GM21360 (cell line): ENCODE measurements at regions not wholly inside any gene's neighbourhood (a gene's known extent, or its start where the extent isn't known, plus 50 kb on each side); places are given as distances from the start of the nearest gene placed in this dataset.

ENCODE experiments used
- ATAC-seq: cut with Tn5 transposase; IDR thresholded peaks from one replicate; pipeline ENCODE4 v1.9.1; 2021; ENCODE audit warnings: mild to moderate bottlenecking, moderate library complexity; ENCODE audit not compliant: unreplicated experiment

DNA sequence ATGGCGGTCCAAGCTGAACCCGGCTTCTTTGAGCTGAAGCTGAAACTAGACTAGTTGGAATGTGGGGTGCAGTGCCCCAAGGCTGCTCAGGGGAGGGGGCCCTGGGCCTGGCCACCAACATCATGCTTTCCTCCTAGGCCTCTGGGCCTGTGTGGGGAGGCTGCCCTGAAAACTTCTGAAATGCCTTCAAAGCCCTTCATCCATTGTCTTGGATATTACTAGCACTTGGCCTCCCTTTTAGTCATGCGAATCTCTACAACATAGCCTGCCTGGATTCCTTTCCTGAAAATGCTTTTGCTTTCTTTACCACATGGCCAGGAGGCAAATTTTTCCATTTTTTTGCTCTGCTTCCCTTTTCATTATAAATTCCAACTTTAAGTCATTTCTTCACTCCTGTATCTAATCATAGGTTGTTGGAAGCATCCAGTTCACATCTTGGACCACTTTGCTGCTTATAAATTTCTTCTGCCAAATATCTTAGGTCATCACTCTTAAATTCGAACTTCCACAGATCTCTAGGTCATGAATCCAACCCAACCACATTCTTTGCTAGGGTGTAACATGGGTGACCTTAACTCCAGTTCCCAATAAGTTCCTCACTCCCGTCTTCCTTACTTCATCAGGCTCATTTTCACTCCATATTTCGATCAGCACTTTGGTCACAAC is 103.4 kb downstream of the DDIT4L start:
- no peak for ATAC-seq

DNA sequence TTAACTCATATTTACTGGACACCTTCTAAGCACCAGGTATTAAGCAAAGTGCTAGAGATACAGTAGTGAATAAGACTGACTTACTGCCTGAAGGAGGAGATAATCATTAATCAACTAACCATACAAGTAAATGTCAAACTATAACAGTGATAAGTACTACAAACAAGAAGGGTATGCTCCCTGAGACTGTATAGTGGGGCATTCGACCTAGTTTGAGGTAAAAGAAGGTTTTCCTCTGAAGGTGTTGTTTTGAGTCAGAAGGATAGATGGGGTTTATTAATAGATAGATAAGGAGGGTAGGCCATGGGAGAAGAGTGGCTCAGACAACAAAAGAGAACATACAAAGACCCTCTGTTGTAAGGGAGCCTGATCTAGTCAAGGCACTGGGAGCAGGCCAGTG is 105.4 kb downstream of the DDIT4L start:
- ATAC-seq = no peak

DNA sequence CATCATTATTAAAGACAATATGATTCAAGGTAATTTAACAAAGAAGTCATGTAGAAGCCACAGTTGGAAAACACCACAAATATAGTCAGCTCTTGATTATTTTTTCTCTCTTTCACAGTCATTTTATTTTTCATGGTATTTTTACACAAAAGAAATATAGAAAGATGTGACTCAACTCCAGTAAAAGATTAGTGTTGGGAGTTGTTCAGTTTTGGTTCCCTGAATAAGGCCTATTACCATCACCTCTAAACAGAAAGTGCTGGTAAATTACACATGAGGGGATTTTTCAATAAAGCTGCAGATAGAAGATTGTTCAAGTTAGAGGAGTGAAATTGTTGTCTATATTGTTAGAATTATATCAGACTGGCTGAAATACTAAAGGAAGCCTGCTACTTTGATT is 107.0 kb downstream of the DDIT4L start:
- peak; percentile 58 for ATAC-seq

DNA sequence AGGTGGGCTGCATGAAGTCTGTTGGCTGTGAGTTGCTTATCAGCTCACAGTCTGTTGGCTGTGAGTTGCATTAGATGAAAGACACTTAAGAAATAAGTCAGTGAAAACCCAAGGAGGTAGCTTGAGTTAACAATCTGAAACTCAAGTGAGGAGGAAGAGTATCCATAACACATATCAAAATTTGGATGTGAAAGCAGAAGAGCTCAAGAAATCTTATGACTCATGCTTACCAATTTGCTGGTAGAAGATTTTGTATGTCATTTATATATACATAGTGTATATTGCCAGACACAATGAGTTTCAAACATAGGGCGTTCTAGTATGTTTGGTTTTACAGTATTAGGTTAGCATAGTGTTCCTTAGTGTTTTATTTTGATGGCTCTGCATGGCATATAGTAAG is 107.4 kb downstream of the DDIT4L start:
- peak; percentile 52 for ATAC-seq

DNA sequence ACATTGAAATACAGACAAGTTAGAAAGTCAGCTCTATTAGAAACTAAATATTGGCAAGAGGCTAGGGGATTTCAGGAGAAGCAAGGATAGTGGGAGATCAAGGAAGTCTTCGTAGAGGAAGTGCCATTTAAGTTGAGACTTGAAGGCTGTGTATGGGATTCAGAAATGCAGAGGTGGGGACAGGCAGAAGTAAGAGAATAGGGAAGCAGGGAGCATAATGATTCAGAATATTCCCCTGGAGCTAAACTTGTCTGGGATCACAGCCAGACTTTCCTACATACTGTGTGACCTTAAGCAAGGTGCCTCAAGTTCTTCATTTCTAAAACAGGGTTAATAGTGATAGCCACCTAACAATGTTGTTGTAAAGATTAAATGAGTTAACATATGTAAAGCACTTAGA is 108.8 kb downstream of the DDIT4L start:
- no peak for ATAC-seq

DNA sequence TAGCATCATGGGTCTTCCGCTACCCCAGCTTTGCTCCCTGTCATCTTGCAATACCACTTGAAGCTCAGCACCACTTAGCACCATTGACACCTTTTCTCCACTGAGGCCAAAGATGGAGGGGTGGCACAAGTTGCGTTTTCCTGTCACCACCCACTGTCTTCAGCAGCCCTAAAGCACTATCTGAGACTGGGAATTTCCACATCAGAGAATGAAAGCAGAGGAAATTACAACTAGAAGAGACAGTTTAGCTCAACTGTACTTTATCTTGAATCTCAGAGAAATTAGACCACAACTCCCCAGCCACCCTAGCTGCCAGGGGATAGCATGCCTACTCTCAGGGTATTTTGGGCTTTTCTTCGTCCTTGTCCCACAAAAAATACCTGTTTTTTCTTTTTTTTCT is 111.0 kb downstream of the DDIT4L start:
- no peak for ATAC-seq

DNA sequence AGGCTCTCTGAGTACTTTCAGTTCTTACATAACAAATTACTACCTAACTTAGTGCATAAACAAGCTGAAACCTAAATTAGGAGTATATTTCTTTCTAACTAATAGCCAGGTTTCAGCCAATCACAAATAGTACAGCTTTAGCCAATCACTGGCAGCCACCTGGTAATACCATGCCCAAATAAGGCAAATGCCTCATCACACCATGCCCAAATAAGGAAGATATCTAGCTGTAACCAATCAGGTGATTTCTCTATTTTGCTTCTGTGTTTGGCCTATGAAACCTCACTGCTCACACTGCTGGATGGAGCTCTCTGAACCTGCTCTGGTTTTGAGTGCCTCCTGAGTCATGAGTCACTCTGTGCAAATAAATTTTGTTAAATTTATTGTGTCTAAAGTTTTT is 113.5 kb downstream of the DDIT4L start:
- ATAC-seq = no peak

DNA sequence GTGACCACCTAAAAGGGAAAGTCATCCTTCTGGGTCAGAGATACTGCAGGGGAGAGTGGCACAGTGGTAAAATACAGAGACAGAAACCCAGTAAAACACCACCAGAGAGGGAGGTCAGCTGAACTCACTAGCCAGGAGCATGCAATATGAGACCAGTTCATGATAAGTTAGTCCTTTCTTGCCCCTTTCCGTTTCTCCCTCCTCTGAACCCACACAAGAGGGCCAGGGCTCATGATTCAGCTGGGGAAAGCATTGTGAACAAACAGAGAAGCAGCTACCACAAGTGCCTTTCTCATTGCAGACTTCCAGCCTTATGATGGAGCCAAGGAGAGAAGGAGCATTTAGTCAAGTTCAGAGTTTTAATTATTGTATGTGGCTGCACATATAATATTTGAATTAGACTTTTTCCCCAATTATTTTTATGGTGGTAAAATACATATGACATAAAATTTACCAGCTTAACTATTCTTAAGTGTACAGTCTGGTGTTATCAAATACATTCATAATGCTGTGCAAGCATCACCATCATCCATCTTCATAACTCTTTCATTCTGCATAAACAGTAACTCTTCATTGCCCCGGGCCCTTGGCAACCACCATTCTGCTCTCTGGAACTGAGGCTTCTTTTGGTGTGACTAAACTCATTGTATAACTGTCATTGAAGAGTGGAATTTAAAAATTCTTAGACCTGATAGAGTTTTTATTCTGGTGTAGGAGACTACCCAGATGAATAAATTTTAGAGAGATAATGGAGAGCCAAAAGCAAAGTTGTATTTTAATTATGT is 114.6 kb downstream of the DDIT4L start:
- no peak for ATAC-seq

DNA sequence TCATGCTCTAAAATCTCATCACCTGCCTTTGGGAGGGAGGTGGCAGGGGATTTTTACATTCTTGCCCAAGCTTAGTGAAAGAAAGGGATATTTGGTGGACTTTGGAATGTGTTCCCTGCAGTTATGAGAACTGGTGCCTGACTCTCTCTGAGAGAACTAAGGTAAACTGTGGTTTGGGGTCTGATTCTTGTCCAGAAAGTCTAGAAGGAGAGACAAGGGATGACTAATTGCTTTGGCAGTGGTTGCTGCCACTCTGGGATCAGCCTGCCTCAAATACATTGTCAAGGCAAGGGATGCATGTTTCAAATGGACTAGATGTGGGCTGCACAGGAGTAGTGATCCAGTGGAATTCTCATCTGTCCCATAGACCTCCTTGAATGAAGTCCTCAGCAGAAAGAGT is 115.2 kb downstream of the DDIT4L start:
- ATAC-seq = no peak

DNA sequence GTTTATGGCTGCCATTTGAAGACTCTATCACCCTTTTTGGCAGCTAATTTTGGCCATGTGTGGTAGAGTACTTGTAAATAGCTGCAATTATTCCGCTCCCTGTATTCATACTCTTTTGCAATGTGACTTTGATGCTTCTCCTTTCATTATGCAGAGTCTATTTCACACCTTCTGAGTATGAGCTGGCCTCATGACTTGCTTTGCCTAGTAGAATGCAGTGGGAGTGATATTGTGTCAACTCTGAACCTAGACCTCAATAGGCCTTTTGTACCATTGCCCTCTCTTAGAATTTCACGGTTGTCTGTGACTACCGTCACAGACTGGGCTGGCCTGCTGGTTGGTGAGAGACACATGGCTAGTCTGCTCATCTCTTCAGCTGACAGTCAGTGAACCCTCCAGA is 118.8 kb downstream of the DDIT4L start:
- ATAC-seq = no peak

DNA sequence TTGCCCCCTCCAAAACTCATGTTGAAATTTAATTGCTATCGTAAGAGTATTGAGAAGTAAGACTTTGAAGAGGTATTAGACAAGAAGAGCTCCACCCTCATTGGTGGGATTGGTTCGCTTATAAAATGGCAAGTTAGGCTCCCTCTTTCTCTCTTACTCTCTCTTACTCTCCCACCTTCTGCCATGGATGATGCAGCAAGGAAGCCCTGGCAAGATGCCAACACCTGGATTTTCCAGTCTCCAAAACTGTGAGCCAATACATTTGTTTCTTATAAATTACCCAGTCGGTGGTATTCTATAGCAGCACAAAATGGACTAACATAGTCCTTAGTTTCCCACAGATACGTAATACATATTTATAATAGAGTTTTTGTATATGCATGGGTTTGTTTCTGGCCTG is 119.4 kb downstream of the DDIT4L start:
- ATAC-seq = no peak

DNA sequence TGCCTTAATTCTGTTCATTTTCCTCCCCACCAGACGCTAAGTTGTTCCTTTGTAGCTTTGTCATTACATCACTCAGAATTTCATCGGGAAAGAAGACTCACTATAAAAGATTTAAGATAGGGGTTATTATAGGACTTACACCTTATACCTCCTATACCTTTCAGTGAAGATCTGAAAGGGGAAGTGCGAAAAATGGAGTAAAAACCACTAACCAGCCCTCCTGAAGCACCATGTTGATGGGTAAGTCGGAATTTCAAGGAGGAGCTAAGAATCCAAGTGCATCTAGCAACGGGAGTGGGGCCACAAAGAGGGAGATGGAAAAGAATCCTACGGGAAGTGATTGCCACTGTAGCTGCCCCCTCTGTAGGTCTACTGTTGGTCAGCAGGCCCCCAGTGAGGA is 119.1 kb upstream of the H2AZ1 start:
- ATAC-seq = no peak

DNA sequence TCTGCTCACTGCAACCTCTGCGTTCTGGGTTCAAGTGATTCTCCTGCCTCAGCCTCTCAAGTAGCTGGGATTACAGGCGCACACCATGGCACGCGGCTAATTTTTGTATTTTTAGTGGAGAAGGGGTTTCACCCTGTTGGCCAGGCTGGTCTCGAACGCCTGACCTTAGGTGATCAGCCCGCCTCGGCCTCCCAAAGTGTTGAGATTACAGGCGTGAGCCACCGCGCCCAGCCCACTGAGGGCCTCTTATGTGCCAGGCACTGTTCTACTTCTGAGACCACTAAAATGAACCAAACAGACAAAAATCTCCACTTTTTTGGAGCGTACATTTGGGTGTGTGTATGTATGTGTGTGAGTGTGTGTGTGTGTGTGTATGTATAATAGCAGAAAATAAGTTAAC is 117.2 kb upstream of the H2AZ1 start:
- ATAC-seq = no peak

DNA sequence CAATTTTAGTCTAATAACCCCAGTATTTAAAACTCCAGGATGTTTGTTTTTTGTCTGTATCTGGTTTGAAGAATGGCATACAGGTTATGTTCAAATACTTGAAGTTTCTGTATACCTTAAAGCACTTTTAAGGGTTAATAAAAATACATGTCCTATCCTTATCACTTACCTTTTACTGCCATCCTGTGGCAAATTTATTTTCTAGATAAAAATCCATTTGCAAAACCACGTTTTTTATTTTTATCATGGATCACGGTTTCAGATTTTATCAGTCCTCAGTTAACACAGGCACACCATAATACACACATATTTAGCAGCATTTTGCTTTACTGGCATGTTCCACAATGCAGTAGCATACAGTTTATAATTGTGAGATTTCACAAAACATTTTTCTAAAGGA is 113.3 kb upstream of the H2AZ1 start:
- no peak for ATAC-seq

DNA sequence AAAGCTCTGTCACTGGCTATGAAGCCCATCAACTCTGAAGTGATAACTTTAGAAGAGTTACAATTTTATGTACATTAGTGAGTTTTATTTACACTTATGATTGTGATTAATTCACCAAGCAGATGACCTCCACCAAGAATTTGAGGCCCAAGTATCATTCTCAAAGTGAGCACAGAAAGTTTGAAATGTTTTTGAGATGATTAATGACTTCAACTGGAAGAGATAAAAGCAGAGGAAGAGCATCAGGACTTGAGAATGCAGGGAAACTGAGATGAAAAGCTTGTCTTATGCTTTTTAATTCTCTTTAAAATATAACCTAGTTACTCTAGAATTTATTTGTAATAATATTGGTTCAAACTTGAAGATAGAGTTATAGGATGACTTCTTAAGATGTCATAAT is 112.8 kb upstream of the H2AZ1 start:
- ATAC-seq = no peak

DNA sequence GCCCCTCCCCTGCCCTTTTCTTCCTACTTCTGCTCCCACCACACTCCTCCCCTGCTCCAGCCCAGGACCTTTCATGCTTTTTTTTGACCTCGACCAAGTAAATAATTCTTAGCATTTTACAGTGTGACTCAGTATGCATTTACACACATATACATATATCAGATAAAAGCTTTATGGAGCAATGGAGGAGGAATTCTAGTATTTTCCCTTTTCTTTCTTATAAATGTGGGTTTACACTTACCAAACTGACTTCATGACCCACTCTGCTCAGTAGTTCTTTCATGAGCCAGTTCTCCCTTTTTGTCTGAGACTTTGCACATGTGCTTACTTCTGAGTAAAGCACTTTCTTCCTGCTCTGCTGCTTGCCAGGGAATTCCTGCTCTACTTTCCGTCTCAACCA is 111.8 kb upstream of the H2AZ1 start:
- ATAC-seq = no peak

DNA sequence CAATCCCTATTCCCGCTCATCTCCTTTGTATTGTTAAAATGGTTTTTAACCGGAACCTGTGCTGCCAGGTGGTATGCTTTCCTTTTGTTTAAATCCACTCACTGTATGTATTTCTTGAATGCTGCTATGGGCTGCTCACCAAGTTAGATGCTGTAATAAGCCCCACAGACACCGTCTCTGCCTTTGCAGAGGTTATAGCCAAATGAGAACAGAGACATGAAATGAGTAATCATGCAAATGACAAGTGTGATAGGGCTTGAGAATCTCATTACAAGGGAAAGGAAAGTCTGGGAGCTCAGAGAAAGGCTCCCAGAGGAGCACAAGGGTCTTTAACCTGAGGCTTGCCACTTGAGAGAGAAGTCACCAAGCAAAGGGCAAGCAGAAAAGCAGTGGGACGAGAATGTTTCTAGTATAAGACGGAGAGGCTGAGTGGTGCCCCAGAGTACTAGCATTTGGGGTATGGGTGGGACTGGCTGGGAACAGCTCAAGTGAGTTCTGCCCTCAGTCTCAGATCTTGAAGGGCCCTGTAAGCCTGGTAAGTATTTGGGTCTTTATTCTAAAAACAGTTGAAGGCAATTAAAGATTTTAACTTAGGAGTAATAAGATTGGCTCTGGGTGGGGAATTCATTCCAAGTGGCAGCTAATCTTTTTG is 110.8 kb upstream of the H2AZ1 start:
- ATAC-seq = peak; percentile 91

DNA sequence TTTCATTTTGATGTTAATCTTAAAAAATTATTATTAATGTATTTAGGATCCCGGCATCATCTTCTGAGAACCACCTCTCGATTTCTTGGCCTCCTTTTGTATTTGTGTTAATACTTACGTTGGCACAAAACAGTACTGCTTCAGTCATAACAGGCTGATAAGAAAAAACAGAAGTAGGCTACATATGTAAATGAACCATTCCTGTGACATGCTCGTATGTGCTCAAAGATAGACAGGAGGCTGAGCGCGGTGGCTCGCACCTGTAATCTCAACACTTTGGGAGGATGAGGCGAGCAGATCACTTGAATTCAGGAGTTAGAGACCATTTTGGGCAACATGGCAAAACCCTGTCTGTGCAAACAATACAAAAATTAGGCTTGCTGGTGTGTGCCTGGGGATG is 109.4 kb upstream of the H2AZ1 start:
- no peak for ATAC-seq

DNA sequence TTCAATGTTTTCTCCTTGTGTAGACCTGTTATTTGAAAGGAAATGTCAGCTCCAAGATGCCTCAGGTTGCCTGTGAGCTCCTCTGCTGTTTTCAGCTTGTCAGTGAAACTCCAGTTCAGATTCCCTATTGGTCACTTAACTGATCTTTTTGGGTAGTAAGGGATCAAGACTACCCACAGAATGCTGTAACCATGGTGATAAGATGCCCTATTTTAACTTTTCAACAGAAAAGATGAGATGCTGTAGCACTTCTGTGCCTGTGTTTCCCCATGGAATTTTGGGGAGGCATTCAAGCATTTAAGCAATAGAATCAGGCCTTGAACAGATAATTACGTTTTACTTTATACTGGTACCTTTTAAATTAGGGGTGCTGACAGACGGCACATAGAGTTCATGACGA is 106.6 kb upstream of the H2AZ1 start:
- no peak for ATAC-seq

DNA sequence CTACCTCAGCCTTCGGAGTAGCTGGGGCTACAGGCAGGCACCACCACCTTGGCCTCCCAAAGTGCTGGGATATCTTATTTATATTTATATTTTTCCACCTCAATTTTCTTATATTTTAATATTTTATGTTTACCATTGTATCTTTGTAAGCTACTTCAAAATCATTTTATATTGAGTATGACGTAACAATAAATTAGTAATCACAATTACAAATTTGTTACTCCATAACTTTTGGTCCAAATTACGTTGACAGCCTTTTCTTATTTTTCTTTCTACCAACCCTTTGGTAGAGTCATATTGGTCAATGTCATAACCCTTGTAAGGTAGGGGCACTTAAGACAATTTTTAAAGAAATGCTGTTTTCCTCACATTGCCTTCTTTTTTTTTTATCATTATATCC is 104.0 kb upstream of the H2AZ1 start:
- no peak for ATAC-seq

DNA sequence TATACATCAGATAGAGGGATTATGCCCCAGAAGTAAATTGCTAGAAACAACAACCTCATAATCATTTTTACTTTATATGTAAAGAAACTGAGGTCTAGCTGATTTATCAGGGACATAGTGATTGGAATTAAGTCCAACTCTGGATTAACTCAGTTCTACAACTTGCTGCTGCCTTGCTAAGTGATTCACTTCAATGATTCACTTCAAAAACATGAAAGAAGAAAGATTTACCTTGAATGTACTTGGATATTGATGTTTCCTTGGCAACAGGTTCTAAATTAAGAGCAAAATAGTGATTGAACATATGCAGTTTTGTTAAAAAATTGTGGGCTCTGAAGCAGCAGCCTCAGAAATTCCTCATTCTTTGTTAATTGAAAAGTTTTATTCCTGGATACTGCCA is 99.8 kb upstream of the H2AZ1 start:
- ATAC-seq = no peak

DNA sequence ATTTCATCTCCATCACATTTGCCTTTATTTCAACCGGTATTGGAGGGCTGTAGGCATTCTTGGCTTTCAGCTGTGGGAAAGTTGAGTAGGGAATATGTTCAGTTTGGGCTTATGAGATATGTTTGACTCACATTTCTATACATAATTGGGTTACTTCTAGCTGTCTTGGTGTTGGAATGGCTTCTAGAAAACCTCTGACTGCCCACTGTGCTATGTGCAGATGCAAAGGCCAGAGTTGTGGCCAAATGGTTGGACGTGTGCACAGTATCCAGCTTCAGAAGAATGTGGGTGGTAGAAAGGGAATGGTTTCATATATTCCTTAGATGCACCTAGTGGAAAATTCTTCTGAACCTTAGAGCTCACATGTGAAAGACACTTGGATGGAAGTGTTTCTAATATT is 92.6 kb upstream of the H2AZ1 start:
- ATAC-seq = no peak
